ENCODE measurements at regions not wholly inside any gene's neighbourhood (a gene's known extent, or its start where the extent isn't known, plus 50 kb on each side); places are given as distances from the start of the nearest gene placed in this dataset.
A peak's percentile ranks its signal among the peaks of the same experiment; 100 is the strongest.

DNA sequence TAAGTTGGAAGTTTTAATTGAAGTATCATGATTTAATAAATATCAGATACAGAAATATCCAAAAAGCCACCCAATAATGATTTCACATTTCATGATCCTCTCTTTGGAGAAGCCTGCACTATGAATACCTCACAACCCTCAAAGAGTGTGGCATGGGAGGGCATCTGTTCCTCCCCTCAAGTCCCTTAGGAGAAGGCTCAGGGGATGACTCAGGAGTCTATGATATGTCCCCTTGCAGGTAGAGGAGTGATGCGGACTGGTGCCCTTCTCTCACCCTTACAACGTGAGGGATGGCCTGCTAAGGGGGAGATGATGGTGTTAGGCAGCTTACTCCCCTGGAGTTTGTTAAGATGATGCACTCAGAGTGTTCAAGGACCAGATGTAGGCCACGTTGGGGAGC is 303.3 kb upstream of the DUSP10 start:
- no peak overlapping the region for H3K27ac ChIP-seq (ENCODE audit: low read length)
- H3K9ac ChIP-seq (ENCODE audit: low read length), result no peak overlapping the region
- no peak overlapping the region for H3K4me2 ChIP-seq (ENCODE audit: low read length)
- H2AFZ ChIP-seq (ENCODE audit: low read depth, low read length), result no peak overlapping the region
- no peaks in the 10 kb centered on the region for H4K20me1 ChIP-seq (ENCODE audit: insufficient read depth)
- H3K79me2 ChIP-seq (replicated peaks; ENCODE audit: insufficient read depth, low read length), result no peaks in the 10 kb centered on the region
- TF ChIP-seq EP300 (conservative IDR thresholded peaks at IDR 0.05; ENCODE audit: poor library complexity, severe bottlenecking) (no peak), POLR2AphosphoS5 (IDR thresholded peaks at IDR 0.05) (no peak), EZH2 (IDR thresholded peaks at IDR 0.05; ENCODE audit: borderline replicate concordance, insufficient read depth, low read length, poor library complexity, severe bottlenecking) (no peak), TAF1 (IDR thresholded peaks at IDR 0.05; ENCODE audit: low read depth) (no peak), RAD21 (conservative IDR thresholded peaks at IDR 0.05) (no peak)
- TF ChIP-seq, protein P1, sequence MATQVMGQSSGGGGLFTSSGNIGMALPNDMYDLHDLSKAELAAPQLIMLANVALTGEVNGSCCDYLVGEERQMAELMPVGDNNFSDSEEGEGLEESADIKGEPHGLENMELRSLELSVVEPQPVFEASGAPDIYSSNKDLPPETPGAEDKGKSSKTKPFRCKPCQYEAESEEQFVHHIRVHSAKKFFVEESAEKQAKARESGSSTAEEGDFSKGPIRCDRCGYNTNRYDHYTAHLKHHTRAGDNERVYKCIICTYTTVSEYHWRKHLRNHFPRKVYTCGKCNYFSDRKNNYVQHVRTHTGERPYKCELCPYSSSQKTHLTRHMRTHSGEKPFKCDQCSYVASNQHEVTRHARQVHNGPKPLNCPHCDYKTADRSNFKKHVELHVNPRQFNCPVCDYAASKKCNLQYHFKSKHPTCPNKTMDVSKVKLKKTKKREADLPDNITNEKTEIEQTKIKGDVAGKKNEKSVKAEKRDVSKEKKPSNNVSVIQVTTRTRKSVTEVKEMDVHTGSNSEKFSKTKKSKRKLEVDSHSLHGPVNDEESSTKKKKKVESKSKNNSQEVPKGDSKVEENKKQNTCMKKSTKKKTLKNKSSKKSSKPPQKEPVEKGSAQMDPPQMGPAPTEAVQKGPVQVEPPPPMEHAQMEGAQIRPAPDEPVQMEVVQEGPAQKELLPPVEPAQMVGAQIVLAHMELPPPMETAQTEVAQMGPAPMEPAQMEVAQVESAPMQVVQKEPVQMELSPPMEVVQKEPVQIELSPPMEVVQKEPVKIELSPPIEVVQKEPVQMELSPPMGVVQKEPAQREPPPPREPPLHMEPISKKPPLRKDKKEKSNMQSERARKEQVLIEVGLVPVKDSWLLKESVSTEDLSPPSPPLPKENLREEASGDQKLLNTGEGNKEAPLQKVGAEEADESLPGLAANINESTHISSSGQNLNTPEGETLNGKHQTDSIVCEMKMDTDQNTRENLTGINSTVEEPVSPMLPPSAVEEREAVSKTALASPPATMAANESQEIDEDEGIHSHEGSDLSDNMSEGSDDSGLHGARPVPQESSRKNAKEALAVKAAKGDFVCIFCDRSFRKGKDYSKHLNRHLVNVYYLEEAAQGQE (IDR thresholded peaks at IDR 0.05; ENCODE audit: borderline replicate concordance), result no peak
- no peaks in the 10 kb centered on the region for H3K27me3 ChIP-seq (ENCODE audit: insufficient read depth, low read depth, low read length)
- no peaks in the 10 kb centered on the region for H3K9me3 ChIP-seq (ENCODE audit: low read length)
- no peaks in the 10 kb centered on the region for H3K9me2 ChIP-seq (ENCODE audit: insufficient read depth, low read length)
- H3F3A ChIP-seq (ENCODE audit: insufficient read depth, low read length, poor library complexity, severe bottlenecking), result no peaks in the 10 kb centered on the region
- no peak overlapping the region for H3K4me3 ChIP-seq (ENCODE audit: low read length)
- no peaks in the 10 kb centered on the region for H3K36me3 ChIP-seq (ENCODE audit: insufficient read depth, low read length)

DNA sequence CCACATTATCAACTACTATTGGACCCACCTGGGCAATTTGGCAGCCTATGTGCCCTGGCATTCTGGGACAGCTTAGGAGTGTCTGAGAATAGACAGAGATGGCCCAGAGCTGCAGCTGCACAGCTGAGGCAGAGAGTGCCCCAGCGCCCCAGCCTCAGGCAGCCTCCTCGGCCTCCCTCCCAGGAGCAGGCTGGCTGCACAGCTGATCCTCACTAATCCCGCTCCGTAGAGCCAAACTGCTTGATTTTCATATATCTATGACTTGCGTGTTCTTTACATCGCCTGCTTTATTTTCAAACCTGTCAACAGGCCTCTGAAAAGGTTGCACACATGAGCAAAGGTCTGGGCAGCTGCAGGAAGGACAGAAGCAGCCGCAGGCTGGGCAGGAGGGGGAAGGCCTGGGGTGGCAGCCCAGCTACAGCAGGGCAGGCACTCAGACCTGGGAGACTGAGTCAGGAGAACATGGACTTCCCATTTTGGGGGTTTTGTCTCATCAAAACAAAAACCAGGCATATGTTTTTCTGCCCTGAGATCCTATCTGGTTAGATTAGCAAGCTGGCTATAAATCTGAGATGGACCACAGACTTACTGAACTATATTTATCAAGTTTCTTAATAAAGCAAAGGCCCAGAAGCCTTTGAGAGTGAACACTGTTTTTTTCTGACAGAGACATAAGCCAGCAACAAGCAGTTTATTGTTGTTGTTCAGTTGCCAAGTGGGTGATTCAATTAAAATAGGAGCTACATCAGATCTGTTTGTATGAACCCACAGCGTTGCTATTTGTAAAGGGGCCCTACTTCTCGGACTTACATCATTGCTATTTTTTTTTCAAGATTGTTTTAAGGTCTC is 301.8 kb upstream of the DUSP10 start:
- H3K9ac ChIP-seq (ENCODE audit: low read length), result no peak overlapping the region
- no peaks in the 10 kb centered on the region for H3K36me3 ChIP-seq (ENCODE audit: insufficient read depth, low read length)
- no peak for TF ChIP-seq POLR2AphosphoS5 (IDR thresholded peaks at IDR 0.05)
- TF ChIP-seq EP300 (conservative IDR thresholded peaks at IDR 0.05; ENCODE audit: poor library complexity, severe bottlenecking), result no peak
- no peak for TF ChIP-seq EZH2 (IDR thresholded peaks at IDR 0.05; ENCODE audit: borderline replicate concordance, insufficient read depth, low read length, poor library complexity, severe bottlenecking)
- TF ChIP-seq, protein P1 (IDR thresholded peaks at IDR 0.05; ENCODE audit: borderline replicate concordance), result no peak
- H4K20me1 ChIP-seq (ENCODE audit: insufficient read depth), result no peaks in the 10 kb centered on the region
- no peaks in the 10 kb centered on the region for H3K9me3 ChIP-seq (ENCODE audit: low read length)
- peak overlapping the region; percentile 42 for H3K27ac ChIP-seq (ENCODE audit: low read length)
- no peaks in the 10 kb centered on the region for H3K27me3 ChIP-seq (ENCODE audit: insufficient read depth, low read depth, low read length)
- no peaks in the 10 kb centered on the region for H3F3A ChIP-seq (ENCODE audit: insufficient read depth, low read length, poor library complexity, severe bottlenecking)
- no peak overlapping the region for H2AFZ ChIP-seq (ENCODE audit: low read depth, low read length)
- no peak overlapping the region for H3K4me3 ChIP-seq (ENCODE audit: low read length)
- H3K4me2 ChIP-seq (ENCODE audit: low read length), result no peak overlapping the region
- H3K9me2 ChIP-seq (ENCODE audit: insufficient read depth, low read length), result no peaks in the 10 kb centered on the region
- H3K79me2 ChIP-seq (replicated peaks; ENCODE audit: insufficient read depth, low read length), result no peaks in the 10 kb centered on the region

Data from neural cell (in vitro differentiated cells).